Fibroblast of lung (primary cell): ENCODE measurements at regions not wholly inside any gene's neighbourhood (a gene's known extent, or its start where the extent isn't known, plus 50 kb on each side); places are given as distances from the start of the nearest gene placed in this dataset.

Source experiments
- EZH2 ChIP-seq: IDR thresholded peaks from 2 replicates; pipeline ENCODE4 v1.5.1; 2012; ENCODE audit warnings: low read length, control low read depth, mild to moderate bottlenecking; ENCODE audit errors: missing control alignments
- TF ChIP-seq, protein P1 (sequence below), 2 donors: IDR thresholded peaks in 1 of 2; conservative IDR thresholded peaks in 1 of 2; 1 replicate in 1 of 2; 2 replicates in 1 of 2; pipeline ENCODE4 v1.5.1; 2011 to 2012; ENCODE audit warnings: low read length in 2 of 2, control low read depth in 1 of 2, inconsistent platforms in 1 of 2, low read depth in 1 of 2, mild to moderate bottlenecking in 1 of 2

DNA sequence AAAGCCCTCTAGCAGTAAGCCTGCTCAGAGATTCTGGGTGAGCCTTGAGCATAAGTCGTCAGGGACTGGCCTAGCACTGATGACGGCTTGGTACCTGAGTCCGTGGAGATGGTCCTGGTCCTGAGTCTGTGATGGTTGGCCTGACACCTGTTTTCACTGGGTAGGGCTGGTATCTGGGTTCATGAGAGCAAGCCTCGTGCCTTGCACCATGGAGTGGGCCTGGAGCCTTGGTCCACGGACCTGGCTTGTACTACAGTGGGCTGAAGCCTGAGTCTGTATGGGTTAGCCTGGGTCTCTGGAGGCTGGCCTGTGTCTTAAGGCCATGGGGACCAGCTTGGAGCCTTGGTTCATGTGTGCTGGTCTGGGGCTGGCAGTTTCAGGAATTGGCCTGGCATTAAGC lies 310.3 kb upstream of the ISL1 start:
- TF ChIP-seq, protein P1, sequence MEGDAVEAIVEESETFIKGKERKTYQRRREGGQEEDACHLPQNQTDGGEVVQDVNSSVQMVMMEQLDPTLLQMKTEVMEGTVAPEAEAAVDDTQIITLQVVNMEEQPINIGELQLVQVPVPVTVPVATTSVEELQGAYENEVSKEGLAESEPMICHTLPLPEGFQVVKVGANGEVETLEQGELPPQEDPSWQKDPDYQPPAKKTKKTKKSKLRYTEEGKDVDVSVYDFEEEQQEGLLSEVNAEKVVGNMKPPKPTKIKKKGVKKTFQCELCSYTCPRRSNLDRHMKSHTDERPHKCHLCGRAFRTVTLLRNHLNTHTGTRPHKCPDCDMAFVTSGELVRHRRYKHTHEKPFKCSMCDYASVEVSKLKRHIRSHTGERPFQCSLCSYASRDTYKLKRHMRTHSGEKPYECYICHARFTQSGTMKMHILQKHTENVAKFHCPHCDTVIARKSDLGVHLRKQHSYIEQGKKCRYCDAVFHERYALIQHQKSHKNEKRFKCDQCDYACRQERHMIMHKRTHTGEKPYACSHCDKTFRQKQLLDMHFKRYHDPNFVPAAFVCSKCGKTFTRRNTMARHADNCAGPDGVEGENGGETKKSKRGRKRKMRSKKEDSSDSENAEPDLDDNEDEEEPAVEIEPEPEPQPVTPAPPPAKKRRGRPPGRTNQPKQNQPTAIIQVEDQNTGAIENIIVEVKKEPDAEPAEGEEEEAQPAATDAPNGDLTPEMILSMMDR (conservative IDR thresholded peaks at IDR 0.05 in 1 of 2, IDR thresholded peaks at IDR 0.05 in 1 of 2; ENCODE audit: low read depth in 1 of 2, low read length in 2 of 2) = no peak
- TF ChIP-seq EZH2 = no peak
